Thyroid gland (tissue), 4 donors: ENCODE measurements at regions not wholly inside any gene's neighbourhood (a gene's known extent, or its start where the extent isn't known, plus 50 kb on each side); places are given as distances from the start of the nearest gene placed in this dataset.

ENCODE experiments used
- DNase-seq, 2 donors: peaks; one replicate each; pipeline ENCODE4 v3.0.0-alpha.2; 2019
- H3K27ac ChIP-seq, 3 donors: fragments of 200-600 bp; sonication (generic); 1 replicate in 2 of 3; 2 replicates in 1 of 3; pipeline ENCODE4 v1.5.1; 2016 to 2019; ENCODE audit warnings: mild to moderate bottlenecking in 1 of 3, moderate library complexity in 1 of 3
- H3K27me3 ChIP-seq: fragments of 200-600 bp; sonication (generic); one replicate; pipeline ENCODE4 v1.5.1; 2019
- H3K36me3 ChIP-seq, 2 donors: fragments of 200-600 bp; sonication (generic); one replicate each; pipeline ENCODE4 v1.5.1; 2016 to 2019
- H3K4me1 ChIP-seq, 2 donors: fragments of 200-600 bp; sonication (generic); one replicate each; pipeline ENCODE4 v1.5.1; 2017 to 2019
- H3K4me3 ChIP-seq, 3 donors: fragments of 200-600 bp; sonication (generic); replicated peaks in 1 of 3; 1 replicate in 2 of 3; 2 replicates in 1 of 3; pipeline ENCODE4 v1.5.1; 2016; ENCODE audit warnings: mild to moderate bottlenecking in 1 of 3
- H3K9me3 ChIP-seq: fragments of 200-600 bp; sonication (generic); one replicate; pipeline ENCODE4 v1.5.1; 2017
- POLR2A ChIP-seq, 2 donors: fragments of 450-650 bp; IDR thresholded peaks; one replicate each; pipeline ENCODE4 v1.6.1; 2017; ENCODE audit warnings: antibody characterized with exemption in 2 of 2, mild to moderate bottlenecking in 2 of 2, moderate library complexity in 1 of 2
- whole genome bisulfite sequencing, 2 donors: methylation state at CpG; one replicate each; pipeline ENCODE4 v1.1.5; 2017; 5-methylcytosine and 5-hydroxymethylcytosine counted together
- intact Hi-C: fragments of 100-400 bp; cut with DNase I; formaldehyde crosslinking; loops from one replicate; pipeline ENCODE4 v1.15.1; 2023
- TF ChIP-seq, protein P1 (sequence below), 6 experiments: fragments of 200-600 bp in 3 of 6; fragments of 450-650 bp in 3 of 6; sonication (generic) in 3 of 6; IDR thresholded peaks; one replicate each; pipeline ENCODE4 v1.5.1; 2016 to 2019; ENCODE audit warnings: antibody characterized with exemption in 6 of 6, mild to moderate bottlenecking in 2 of 6, inconsistent platforms in 1 of 6, moderate library complexity in 1 of 6

DNA sequence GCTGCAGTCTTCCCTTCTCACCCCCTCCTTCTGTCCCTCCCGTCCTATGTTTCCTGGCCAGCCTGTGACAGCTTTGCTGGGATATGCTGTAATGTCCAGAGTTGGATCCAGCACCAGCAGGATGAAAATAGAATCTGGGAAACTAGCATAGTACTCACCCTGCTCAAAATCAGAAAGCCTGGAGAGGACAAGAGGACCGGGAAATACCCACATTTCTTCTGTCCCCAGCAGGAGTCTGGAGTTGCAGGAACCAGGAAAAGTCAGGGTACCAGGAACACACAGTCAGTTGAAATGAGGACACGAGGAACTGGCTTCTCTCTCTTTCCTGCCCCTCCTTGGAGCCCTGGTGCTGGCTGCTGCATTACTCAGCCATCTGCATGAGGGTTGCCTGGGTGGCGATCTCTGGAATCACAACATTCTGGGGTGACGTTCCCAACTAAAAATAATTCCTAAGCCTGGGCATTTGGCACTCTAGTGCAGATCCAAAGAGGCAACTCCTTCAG, 59.6 kb upstream of the NFIL3 start:
- intact Hi-C loops: no loop called here
- H3K27ac ChIP-seq: peak overlapping the region in 1 of 3 donors; percentile 24
- H3K27me3 ChIP-seq: no peaks in the 10 kb centered on the region
- H3K9me3 ChIP-seq: no peaks in the 10 kb centered on the region
- H3K36me3 ChIP-seq: no peaks in the 10 kb centered on the region
- peaks cover 0 to 13% of the 10 kb centered on the region in 2 donors for H3K4me1 ChIP-seq
- no peak for TF ChIP-seq POLR2A (IDR thresholded peaks at IDR 0.05)
- TF ChIP-seq, protein P1, sequence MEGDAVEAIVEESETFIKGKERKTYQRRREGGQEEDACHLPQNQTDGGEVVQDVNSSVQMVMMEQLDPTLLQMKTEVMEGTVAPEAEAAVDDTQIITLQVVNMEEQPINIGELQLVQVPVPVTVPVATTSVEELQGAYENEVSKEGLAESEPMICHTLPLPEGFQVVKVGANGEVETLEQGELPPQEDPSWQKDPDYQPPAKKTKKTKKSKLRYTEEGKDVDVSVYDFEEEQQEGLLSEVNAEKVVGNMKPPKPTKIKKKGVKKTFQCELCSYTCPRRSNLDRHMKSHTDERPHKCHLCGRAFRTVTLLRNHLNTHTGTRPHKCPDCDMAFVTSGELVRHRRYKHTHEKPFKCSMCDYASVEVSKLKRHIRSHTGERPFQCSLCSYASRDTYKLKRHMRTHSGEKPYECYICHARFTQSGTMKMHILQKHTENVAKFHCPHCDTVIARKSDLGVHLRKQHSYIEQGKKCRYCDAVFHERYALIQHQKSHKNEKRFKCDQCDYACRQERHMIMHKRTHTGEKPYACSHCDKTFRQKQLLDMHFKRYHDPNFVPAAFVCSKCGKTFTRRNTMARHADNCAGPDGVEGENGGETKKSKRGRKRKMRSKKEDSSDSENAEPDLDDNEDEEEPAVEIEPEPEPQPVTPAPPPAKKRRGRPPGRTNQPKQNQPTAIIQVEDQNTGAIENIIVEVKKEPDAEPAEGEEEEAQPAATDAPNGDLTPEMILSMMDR (IDR thresholded peaks at IDR 0.05): no peak
- no peak for DNase-seq
- WGBS, 2 donors: 58 to 60% methylated on average over 5 of the region's 5 CpGs
- H3K4me3 ChIP-seq: no peak overlapping the region

DNA sequence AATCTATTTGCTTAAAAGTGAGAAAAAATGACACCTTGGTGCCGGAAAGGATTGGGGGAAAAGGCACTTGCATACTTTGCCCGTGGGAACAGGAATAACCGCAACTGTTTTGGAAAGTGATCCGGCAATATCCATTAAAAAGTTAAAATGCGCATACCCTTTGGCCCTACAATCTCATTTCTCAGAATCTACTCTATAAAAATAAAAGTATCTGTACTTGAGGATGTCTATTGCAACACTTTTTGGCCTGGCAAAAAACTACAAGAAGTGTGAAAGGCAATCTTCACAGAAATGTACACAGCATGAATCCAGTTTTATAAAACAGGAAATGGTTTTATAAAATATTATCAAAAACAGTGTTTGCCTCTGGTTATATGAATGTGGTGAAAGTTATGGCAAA, 58.3 kb upstream of the NFIL3 start:
- 83 to 87% methylated on average over 5 of the region's 5 CpGs for WGBS, 2 donors
- Histone ChIP-seq H3K4me1 (peaks cover 0 to 10% of the 10 kb centered on the region in 2 donors), H3K4me3 (no peak overlapping the region), H3K9me3 (no peaks in the 10 kb centered on the region), H3K36me3 (no peaks in the 10 kb centered on the region), H3K27me3 (no peaks in the 10 kb centered on the region), H3K27ac (no peak overlapping the region)
- no peak for DNase-seq
- intact Hi-C loops: no loop called here
- TF ChIP-seq, protein P1 (IDR thresholded peaks at IDR 0.05): no peak
- TF ChIP-seq POLR2A (IDR thresholded peaks at IDR 0.05): no peak

DNA sequence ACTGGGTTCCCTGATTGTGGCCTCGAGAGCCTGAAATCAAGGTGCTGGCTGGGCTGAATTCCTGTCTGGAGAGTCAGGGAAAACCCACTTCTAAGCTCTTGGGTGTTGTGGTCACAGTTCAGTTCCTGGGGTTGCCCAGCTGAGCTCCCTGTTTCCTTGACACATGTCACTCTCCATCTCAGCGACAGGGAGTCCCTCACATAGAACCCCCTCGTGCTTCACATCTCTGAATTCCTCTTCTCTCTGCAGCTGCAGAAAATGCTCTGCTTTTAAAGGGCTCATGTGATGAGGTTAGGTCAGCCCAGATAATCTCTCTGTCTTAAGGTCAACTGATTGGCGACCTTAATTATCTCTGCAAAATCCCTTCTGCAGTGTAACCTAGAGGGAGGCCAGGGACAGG, 53.5 kb upstream of the NFIL3 start:
- Histone ChIP-seq H3K27ac (no peak overlapping the region), H3K4me1 (no peaks in the 10 kb centered on the region), H3K9me3 (no peaks in the 10 kb centered on the region), H3K4me3 (no peak overlapping the region), H3K36me3 (no peaks in the 10 kb centered on the region), H3K27me3 (no peaks in the 10 kb centered on the region)
- TF ChIP-seq, protein P1 (IDR thresholded peaks at IDR 0.05): no peak
- no peak for TF ChIP-seq POLR2A (IDR thresholded peaks at IDR 0.05)
- intact Hi-C loops: no loop called here
- no peak for DNase-seq
- WGBS, 2 donors: 48 to 54% methylated on average over 4 of the region's 4 CpGs

DNA sequence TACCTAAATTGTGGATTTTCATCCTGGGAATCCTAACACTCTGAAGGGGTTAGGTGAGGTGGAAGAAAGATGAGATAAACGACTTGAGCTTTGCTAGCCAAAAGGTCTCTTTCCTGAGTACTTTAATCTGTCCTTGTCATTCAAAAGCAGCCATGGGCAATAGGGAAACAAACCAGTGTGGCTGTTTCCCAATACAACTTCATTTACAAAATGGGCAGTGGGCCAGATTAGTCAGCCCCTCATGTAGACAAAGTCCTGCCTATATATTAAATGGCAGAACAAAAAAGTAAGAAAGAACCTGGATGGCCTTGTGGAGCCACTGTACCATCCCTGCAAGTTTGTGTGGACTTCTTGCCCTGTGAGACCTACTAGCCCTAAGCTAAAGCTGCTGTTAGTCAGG, 51.0 kb upstream of the NFIL3 start:
- H3K27ac ChIP-seq: no peak overlapping the region
- no peaks in the 10 kb centered on the region for H3K36me3 ChIP-seq
- H3K9me3 ChIP-seq: no peaks in the 10 kb centered on the region
- H3K27me3 ChIP-seq: no peaks in the 10 kb centered on the region
- whole genome bisulfite sequencing, 2 donors: 28 to 37% methylated on average over 1 of the region's 1 CpG
- no peaks in the 10 kb centered on the region for H3K4me1 ChIP-seq
- H3K4me3 ChIP-seq: no peak overlapping the region
- intact Hi-C loops: no loop called here
- no peak for DNase-seq
- no peak for TF ChIP-seq POLR2A (IDR thresholded peaks at IDR 0.05)
- TF ChIP-seq, protein P1 (IDR thresholded peaks at IDR 0.05): no peak
